Activated CD8-positive, alpha-beta T cell treated with anti-CD3 and anti-CD28 coated beads for 36 hours (primary cell): ENCODE measurements at regions not wholly inside any gene's neighbourhood (a gene's known extent, or its start where the extent isn't known, plus 50 kb on each side); places are given as distances from the start of the nearest gene placed in this dataset.

ENCODE experiments used
- ATAC-seq: fragments of 200-7000 bp; cut with Tn5 transposase; one replicate; pipeline ENCODE4 v1.10.0; 2021; ENCODE audit warnings: mild to moderate bottlenecking, moderate library complexity
- CTCF ChIA-PET: fragments of 350-600 bp; sonication (Branson Sonifier 250); formaldehyde crosslinking; loops from one replicate; lab custom pipeline; 2021; ENCODE audit warnings: antibody characterized with exemption; lab: Charles Lee
- POLR2A ChIA-PET: fragments of 350-600 bp; sonication (Branson Sonifier 250); formaldehyde crosslinking; loops from one replicate; lab custom pipeline; 2021; ENCODE audit warnings: antibody characterized with exemption; lab: Charles Lee
- DNase-seq: peaks from one replicate; pipeline ENCODE4 v3.0.0-alpha.2; 2020
- H3K27ac Mint-ChIP-seq: one replicate; pipeline ENCODE4 v1.8.0; 2021; ENCODE audit warnings: mild to moderate bottlenecking, mixed read lengths
- H3K27me3 Mint-ChIP-seq: one replicate; pipeline ENCODE4 v1.8.0; 2021; ENCODE audit warnings: mixed read lengths
- H3K36me3 Mint-ChIP-seq: one replicate; pipeline ENCODE4 v1.8.0; 2021; ENCODE audit warnings: low read depth, mixed read lengths
- H3K4me1 Mint-ChIP-seq: one replicate; pipeline ENCODE4 v1.8.0; 2021; ENCODE audit warnings: low read depth, mixed read lengths
- H3K4me3 Mint-ChIP-seq: one replicate; pipeline ENCODE4 v1.8.0; 2021; ENCODE audit warnings: mild to moderate bottlenecking, moderate library complexity, mixed read lengths
- H3K9me3 Mint-ChIP-seq: one replicate; pipeline ENCODE4 v1.8.0; 2021; ENCODE audit warnings: mixed read lengths
- CTCF ChIP-seq: fragments of 200-600 bp; IDR thresholded peaks from one replicate; pipeline ENCODE4 v1.8.0; 2022; ENCODE audit warnings: antibody characterized with exemption, mild to moderate bottlenecking
- intact Hi-C: fragments of 100-400 bp; cut with micrococcal nuclease; formaldehyde crosslinking; loops from one replicate; pipeline ENCODE4 v1.10.0; 2022

- Mint-ChIP-seq H3K27ac (no peak overlapping the region), H3K27me3 (no peaks in the 10 kb centered on the region), H3K9me3 (no peaks in the 10 kb centered on the region), H3K4me1 (no peaks in the 10 kb centered on the region), H3K4me3 (no peak overlapping the region), H3K36me3 (no peaks in the 10 kb centered on the region)
- ChIA-PET POLR2A (no interaction called here), CTCF (no interaction called here)
- TF ChIP-seq CTCF = no peak
- DNase-seq (no peak), ATAC-seq (no peak)
- intact Hi-C loops = no loop called here
Measured at GRCh38 chr22:49568751-49569285, 258.9 kb downstream of the BRD1 start.

- ATAC-seq = no peak
- H3K27ac Mint-ChIP-seq = no peak overlapping the region
- intact Hi-C loops = no loop called here
- H3K9me3 Mint-ChIP-seq = no peaks in the 10 kb centered on the region
- no peaks in the 10 kb centered on the region for H3K36me3 Mint-ChIP-seq
- ChIA-PET CTCF (no interaction called here), POLR2A (no interaction called here)
- TF ChIP-seq CTCF = no peak
- no peak for DNase-seq
- H3K4me3 Mint-ChIP-seq = no peak overlapping the region
- no peaks in the 10 kb centered on the region for H3K27me3 Mint-ChIP-seq
- no peaks in the 10 kb centered on the region for H3K4me1 Mint-ChIP-seq
Measured at GRCh38 chr22:49567899-49568750, 259.5 kb downstream of the BRD1 start.

GRCh38 chr22:49566693-49567092 lies 261.0 kb downstream of the BRD1 start:
- H3K36me3 Mint-ChIP-seq = no peaks in the 10 kb centered on the region
- no peaks in the 10 kb centered on the region for H3K27me3 Mint-ChIP-seq
- CTCF ChIA-PET = no interaction called here
- no peak overlapping the region for H3K27ac Mint-ChIP-seq
- intact Hi-C loops = no loop called here
- H3K9me3 Mint-ChIP-seq = no peaks in the 10 kb centered on the region
- no peaks in the 10 kb centered on the region for H3K4me1 Mint-ChIP-seq
- POLR2A ChIA-PET = no interaction called here
- TF ChIP-seq CTCF = no peak
- no peak for DNase-seq
- H3K4me3 Mint-ChIP-seq = no peak overlapping the region
- ATAC-seq = no peak

- ATAC-seq = no peak
- DNase-seq = no peak
- Mint-ChIP-seq H3K4me3 (no peak overlapping the region), H3K27ac (no peak overlapping the region), H3K36me3 (no peaks in the 10 kb centered on the region), H3K27me3 (no peaks in the 10 kb centered on the region), H3K9me3 (no peaks in the 10 kb centered on the region), H3K4me1 (no peaks in the 10 kb centered on the region)
- CTCF ChIA-PET = no interaction called here
- no peak for TF ChIP-seq CTCF
- intact Hi-C loops = no loop called here
- POLR2A ChIA-PET = no interaction called here
Measured at GRCh38 chr22:49566141-49566541, 261.5 kb downstream of the BRD1 start.

GRCh38 chr22:49565516-49565855 lies 262.2 kb downstream of the BRD1 start:
- CTCF ChIA-PET = no interaction called here
- intact Hi-C loops = no loop called here

More at GRCh38 chr22:49565516-49565855, 262.2 kb downstream of the BRD1 start:
- no peak overlapping the region for H3K27ac Mint-ChIP-seq
- ATAC-seq = no peak
- H3K4me3 Mint-ChIP-seq = no peak overlapping the region
- POLR2A ChIA-PET = no interaction called here
- TF ChIP-seq CTCF = no peak
- no peaks in the 10 kb centered on the region for H3K27me3 Mint-ChIP-seq
- no peak for DNase-seq
- H3K4me1 Mint-ChIP-seq = no peaks in the 10 kb centered on the region
- no peaks in the 10 kb centered on the region for H3K36me3 Mint-ChIP-seq
- no peaks in the 10 kb centered on the region for H3K9me3 Mint-ChIP-seq
